Gastrocnemius medialis (tissue), 4 donors: ENCODE measurements at regions not wholly inside any gene's neighbourhood (a gene's known extent, or its start where the extent isn't known, plus 50 kb on each side); places are given as distances from the start of the nearest gene placed in this dataset.
A peak's percentile ranks its signal among the peaks of the same experiment; 100 is the strongest.

Source experiments
- ATAC-seq, 2 donors: fragments of 150-250 bp; one replicate each; pipeline ENCODE4 v1.9.1; 2016
- DNase-seq, 2 donors: peaks; one replicate each; pipeline ENCODE4 v3.0.0-alpha.2; 2019
- H3K27ac ChIP-seq, 4 donors: fragments of 200-600 bp; sonication (generic); 1 replicate in 1 of 4; 2 replicates in 3 of 4; pipeline ENCODE4 v1.5.1; 2016 to 2018; ENCODE audit warnings: mild to moderate bottlenecking in 2 of 4, moderate library complexity in 1 of 4
- H3K27me3 ChIP-seq, 3 donors: fragments of 200-600 bp; sonication (generic) in 2 of 3; 1 replicate in 1 of 3; 2 replicates in 2 of 3; pipeline versions ENCODE4 v1.5.1 to v1.6.0; 2016 to 2019; ENCODE audit warnings: mild to moderate bottlenecking in 1 of 3, moderate library complexity in 1 of 3
- H3K36me3 ChIP-seq, 2 donors: fragments of 200-600 bp; sonication (generic) in 1 of 2; one replicate each; pipeline ENCODE4 v1.5.1; 2017 to 2018
- H3K4me1 ChIP-seq, 2 donors: fragments of 200-600 bp; sonication (generic) in 1 of 2; one replicate each; pipeline ENCODE4 v1.5.1; 2016 to 2017; ENCODE audit warnings: mild to moderate bottlenecking in 2 of 2
- H3K4me3 ChIP-seq, 4 donors: fragments of 200-600 bp; sonication (generic) in 3 of 4; 1 replicate in 1 of 4; 2 replicates in 3 of 4; pipeline ENCODE4 v1.5.1; 2016 to 2019; ENCODE audit warnings: mild to moderate bottlenecking in 2 of 4
- H3K9me3 ChIP-seq, 3 donors: fragments of 200-600 bp; sonication (generic) in 2 of 3; 1 replicate in 1 of 3; 2 replicates in 2 of 3; pipeline ENCODE4 v1.5.1; 2016 to 2019
- POLR2A ChIP-seq, 2 donors: fragments of 450-650 bp; IDR thresholded peaks; one replicate each; pipeline ENCODE4 v1.6.1; 2017; ENCODE audit warnings: antibody characterized with exemption in 2 of 2, mild to moderate bottlenecking in 2 of 2, moderate library complexity in 2 of 2
- in situ Hi-C, 4 donors: fragments of 200-750 bp; cut with MboI; loops; one replicate each; pipeline versions ENCODE4 v1.15.0 to v1.8.0; 2017; ENCODE audit warnings: low sequenced_read_pairs in 4 of 4
- intact Hi-C: fragments of 100-400 bp; cut with DNase I; formaldehyde crosslinking; loops from one replicate; pipeline ENCODE4 v1.15.1; 2023; ENCODE audit warnings: low total_unique reads
- TF ChIP-seq, protein P1 (sequence below), 5 experiments: fragments of 450-650 bp in 3 of 5; fragments of 200-600 bp in 2 of 5; sonication (generic) in 2 of 5; IDR thresholded peaks in 4 of 5; conservative IDR thresholded peaks in 1 of 5; 1 replicate in 4 of 5; 2 replicates in 1 of 5; pipeline ENCODE4 v1.5.1; 2016 to 2019; ENCODE audit warnings: antibody characterized with exemption in 5 of 5, mild to moderate bottlenecking in 3 of 5, moderate library complexity in 3 of 5

DNA sequence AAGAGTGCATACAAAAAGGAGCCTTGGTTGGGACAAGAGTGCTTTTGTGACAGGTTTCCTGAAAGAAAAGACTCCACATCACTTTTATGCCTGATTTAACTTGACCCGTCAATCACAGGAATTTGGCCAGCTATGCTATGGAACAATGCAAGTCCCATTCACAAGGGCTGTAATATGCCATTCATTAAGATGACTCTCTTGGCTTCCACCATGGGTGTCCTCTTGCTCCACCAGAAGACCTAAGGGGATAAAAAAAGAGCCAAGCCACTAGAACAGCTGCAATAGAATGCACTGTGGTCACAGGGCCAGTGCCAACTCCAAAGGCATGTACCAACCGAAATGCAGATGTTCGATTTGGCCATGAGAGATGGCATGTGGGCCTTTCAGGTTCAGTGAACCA lies 480.1 kb upstream of the MPDZ start:
- in situ Hi-C loops (no loop called here), intact Hi-C loops (no loop called here)
- no peaks in the 10 kb centered on the region for H3K27me3 ChIP-seq
- no peak for DNase-seq
- H3K27ac ChIP-seq, result no peak overlapping the region
- no peaks in the 10 kb centered on the region for H3K9me3 ChIP-seq
- no peaks in the 10 kb centered on the region for H3K36me3 ChIP-seq
- H3K4me3 ChIP-seq, result no peak overlapping the region
- no peak for ATAC-seq
- no peaks in the 10 kb centered on the region for H3K4me1 ChIP-seq
- TF ChIP-seq POLR2A (IDR thresholded peaks at IDR 0.05), result no peak
- TF ChIP-seq, protein P1, sequence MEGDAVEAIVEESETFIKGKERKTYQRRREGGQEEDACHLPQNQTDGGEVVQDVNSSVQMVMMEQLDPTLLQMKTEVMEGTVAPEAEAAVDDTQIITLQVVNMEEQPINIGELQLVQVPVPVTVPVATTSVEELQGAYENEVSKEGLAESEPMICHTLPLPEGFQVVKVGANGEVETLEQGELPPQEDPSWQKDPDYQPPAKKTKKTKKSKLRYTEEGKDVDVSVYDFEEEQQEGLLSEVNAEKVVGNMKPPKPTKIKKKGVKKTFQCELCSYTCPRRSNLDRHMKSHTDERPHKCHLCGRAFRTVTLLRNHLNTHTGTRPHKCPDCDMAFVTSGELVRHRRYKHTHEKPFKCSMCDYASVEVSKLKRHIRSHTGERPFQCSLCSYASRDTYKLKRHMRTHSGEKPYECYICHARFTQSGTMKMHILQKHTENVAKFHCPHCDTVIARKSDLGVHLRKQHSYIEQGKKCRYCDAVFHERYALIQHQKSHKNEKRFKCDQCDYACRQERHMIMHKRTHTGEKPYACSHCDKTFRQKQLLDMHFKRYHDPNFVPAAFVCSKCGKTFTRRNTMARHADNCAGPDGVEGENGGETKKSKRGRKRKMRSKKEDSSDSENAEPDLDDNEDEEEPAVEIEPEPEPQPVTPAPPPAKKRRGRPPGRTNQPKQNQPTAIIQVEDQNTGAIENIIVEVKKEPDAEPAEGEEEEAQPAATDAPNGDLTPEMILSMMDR (IDR thresholded peaks at IDR 0.05 in 4 of 5, conservative IDR thresholded peaks at IDR 0.05 in 1 of 5), result no peak

DNA sequence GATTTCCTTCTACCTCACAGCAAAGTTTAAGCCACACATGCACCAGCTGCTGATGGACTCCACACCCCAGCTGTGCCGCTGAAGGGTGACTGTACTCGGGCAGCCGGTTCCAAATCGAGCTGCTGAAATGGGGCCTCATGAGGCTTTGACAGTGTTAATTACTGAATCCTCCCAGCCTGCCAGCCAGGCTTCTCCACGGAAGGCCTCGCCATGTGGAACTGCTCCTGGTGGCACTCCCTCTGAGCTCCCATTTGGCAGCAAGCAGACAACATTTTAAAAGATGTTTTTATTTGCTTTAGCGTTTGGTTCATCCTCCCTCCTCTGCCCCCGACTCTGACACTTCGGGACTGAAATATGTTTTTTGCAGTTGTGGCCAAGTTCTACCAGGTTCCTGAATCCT lies 479.4 kb upstream of the MPDZ start:
- Histone ChIP-seq H3K27ac (no peak overlapping the region), H3K4me1 (no peaks in the 10 kb centered on the region), H3K9me3 (no peaks in the 10 kb centered on the region), H3K27me3 (no peaks in the 10 kb centered on the region), H3K36me3 (no peaks in the 10 kb centered on the region), H3K4me3 (no peak overlapping the region)
- ATAC-seq, result peak in 1 of 2 donors; percentile 17
- in situ Hi-C loops, result no loop called here
- intact Hi-C loops, result no loop called here
- TF ChIP-seq POLR2A (IDR thresholded peaks at IDR 0.05), result no peak
- TF ChIP-seq, protein P1 (IDR thresholded peaks at IDR 0.05 in 4 of 5, conservative IDR thresholded peaks at IDR 0.05 in 1 of 5), result no peak
- no peak for DNase-seq

GRCh38 chr9:13756943-13757342 lies 477.5 kb upstream of the MPDZ start:
- no peaks in the 10 kb centered on the region for H3K36me3 ChIP-seq
- ATAC-seq (no peak), DNase-seq (no peak)
- no peaks in the 10 kb centered on the region for H3K4me1 ChIP-seq
- no peaks in the 10 kb centered on the region for H3K9me3 ChIP-seq
- H3K4me3 ChIP-seq, result no peak overlapping the region
- TF ChIP-seq, protein P1 (IDR thresholded peaks at IDR 0.05 in 4 of 5, conservative IDR thresholded peaks at IDR 0.05 in 1 of 5), result no peak
- TF ChIP-seq POLR2A (IDR thresholded peaks at IDR 0.05), result no peak
- H3K27me3 ChIP-seq, result no peaks in the 10 kb centered on the region
- H3K27ac ChIP-seq, result no peak overlapping the region
- intact Hi-C loops (no loop called here), in situ Hi-C loops (no loop called here)

DNA sequence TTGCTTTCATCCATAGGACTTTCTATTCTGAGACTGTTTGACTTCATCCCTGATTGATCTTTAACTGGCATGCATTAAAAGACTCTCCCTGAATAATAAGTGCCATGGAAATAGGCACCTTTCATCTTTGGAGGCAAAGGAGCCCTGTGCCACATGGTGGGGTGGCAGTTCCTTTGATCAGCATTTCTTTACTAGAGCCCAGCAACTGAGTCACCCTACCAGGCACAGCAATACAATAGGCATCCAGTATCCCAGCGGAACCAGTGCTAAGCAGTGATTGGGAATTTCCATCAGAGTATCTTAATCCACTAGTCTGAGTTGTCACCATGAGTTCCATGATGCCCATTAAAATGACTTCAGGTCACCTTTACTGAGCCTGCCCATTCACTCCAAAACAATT lies 476.1 kb upstream of the MPDZ start:
- no peaks in the 10 kb centered on the region for H3K9me3 ChIP-seq

GRCh38 chr9:13750639-13751038 lies 471.1 kb upstream of the MPDZ start:
- Histone ChIP-seq H3K4me1 (no peaks in the 10 kb centered on the region), H3K36me3 (no peaks in the 10 kb centered on the region), H3K27me3 (no peaks in the 10 kb centered on the region), H3K27ac (no peak overlapping the region), H3K9me3 (no peaks in the 10 kb centered on the region), H3K4me3 (no peak overlapping the region)
- no peak for TF ChIP-seq POLR2A (IDR thresholded peaks at IDR 0.05)
- TF ChIP-seq, protein P1 (IDR thresholded peaks at IDR 0.05 in 4 of 5, conservative IDR thresholded peaks at IDR 0.05 in 1 of 5), result no peak
- DNase-seq (no peak), ATAC-seq (no peak)
- intact Hi-C loops (no loop called here), in situ Hi-C loops (no loop called here)

More for the DNA sequence above, 476.1 kb upstream of the MPDZ start:
- DNase-seq (no peak), ATAC-seq (no peak)
- no peaks in the 10 kb centered on the region for H3K27me3 ChIP-seq
- H3K4me1 ChIP-seq, result no peaks in the 10 kb centered on the region
- TF ChIP-seq POLR2A (IDR thresholded peaks at IDR 0.05), result no peak
- TF ChIP-seq, protein P1 (IDR thresholded peaks at IDR 0.05 in 4 of 5, conservative IDR thresholded peaks at IDR 0.05 in 1 of 5), result no peak
- no peak overlapping the region for H3K4me3 ChIP-seq
- H3K27ac ChIP-seq, result no peak overlapping the region
- in situ Hi-C loops, result no loop called here
- H3K36me3 ChIP-seq, result no peaks in the 10 kb centered on the region
- intact Hi-C loops, result no loop called here
